Mesendoderm (in vitro differentiated cells): ENCODE measurements at regions not wholly inside any gene's neighbourhood (a gene's known extent, or its start where the extent isn't known, plus 50 kb on each side); places are given as distances from the start of the nearest gene placed in this dataset.

Source experiments
- DNase-seq: peaks from one replicate; pipeline ENCODE4 v3.0.0; 2013
- H2AK5ac ChIP-seq: 2 replicates; pipeline ENCODE4 v1.6.1; 2013; ENCODE audit warnings: low read length, inconsistent platforms
- H2BK120ac ChIP-seq: 2 replicates; pipeline ENCODE4 v1.6.1; 2013; ENCODE audit warnings: low read depth, mild to moderate bottlenecking, low read length, moderate library complexity, mixed read lengths
- H2BK15ac ChIP-seq: replicated peaks from 2 replicates; pipeline ENCODE4 v1.6.1; 2013; ENCODE audit warnings: low read depth, mild to moderate bottlenecking, moderate library complexity
- H2BK5ac ChIP-seq: 2 replicates; pipeline ENCODE4 v1.6.1; 2013; ENCODE audit warnings: low read length, inconsistent platforms
- H3K18ac ChIP-seq: 2 replicates; pipeline ENCODE4 v1.6.1; 2013; ENCODE audit warnings: mild to moderate bottlenecking, low read length, mixed read lengths
- H3K23ac ChIP-seq: one replicate; pipeline ENCODE4 v1.6.1; 2013; ENCODE audit warnings: low read length
- H3K27ac ChIP-seq: 2 replicates; pipeline ENCODE4 v1.5.1; 2013; ENCODE audit warnings: low read depth, mild to moderate bottlenecking, inconsistent platforms, low read length, moderate library complexity
- H3K27me3 ChIP-seq: 2 replicates; pipeline ENCODE4 v1.6.1; 2013; ENCODE audit warnings: low read length, control low read depth, mild to moderate bottlenecking, inconsistent platforms; ENCODE audit not compliant: insufficient read depth, poor library complexity
- H3K36me3 ChIP-seq: 2 replicates; pipeline ENCODE4 v1.6.1; 2013; ENCODE audit warnings: low read length, inconsistent platforms; ENCODE audit not compliant: control insufficient read depth, insufficient read depth
- H3K4ac ChIP-seq: one replicate; pipeline ENCODE4 v1.6.1; 2013; ENCODE audit warnings: low read depth, mild to moderate bottlenecking, low read length, moderate library complexity
- H3K4me1 ChIP-seq: 2 replicates; pipeline ENCODE4 v1.6.1; 2013; ENCODE audit warnings: low read depth, low read length, inconsistent platforms; ENCODE audit not compliant: control insufficient read depth
- H3K4me2 ChIP-seq: 2 replicates; pipeline ENCODE4 v1.6.1; 2013; ENCODE audit warnings: low read length
- H3K4me3 ChIP-seq: 2 replicates; pipeline ENCODE4 v1.5.1; 2013; ENCODE audit warnings: mild to moderate bottlenecking, low read length
- H3K56ac ChIP-seq: one replicate; pipeline ENCODE4 v1.6.1; 2013; ENCODE audit warnings: low read length
- H3K79me1 ChIP-seq: 2 replicates; pipeline ENCODE4 v1.6.1; 2013; ENCODE audit warnings: low read length, inconsistent platforms
- H3K79me2 ChIP-seq: 2 replicates; pipeline ENCODE4 v1.6.1; 2013; ENCODE audit warnings: mild to moderate bottlenecking, low read length; ENCODE audit not compliant: control insufficient read depth, insufficient read depth
- H3K9ac ChIP-seq: 2 replicates; pipeline ENCODE4 v1.6.1; 2013; ENCODE audit warnings: low read length, inconsistent platforms
- H4K5ac ChIP-seq: one replicate; pipeline ENCODE4 v1.6.1; 2013; ENCODE audit warnings: low read length
- H4K8ac ChIP-seq: one replicate; pipeline ENCODE4 v1.6.1; 2013; ENCODE audit warnings: low read depth, mild to moderate bottlenecking, control low read depth, low read length, moderate library complexity
- WGBS: extraction: QIAGEN DNeasy Blood & Tissue Kit; methylation state at CpG from one replicate; pipeline ENCODE4 v1.1.7; 2013; ENCODE audit warnings: low lambda C conversion rate, missing lambda C conversion rate; ENCODE audit not compliant: insufficient coverage; ENCODE audit errors: extremely low coverage; 5-methylcytosine and 5-hydroxymethylcytosine counted together

- H2AK5ac ChIP-seq = no peak overlapping the region
- no peaks in the 10 kb centered on the region for H3K36me3 ChIP-seq
- H3K4me2 ChIP-seq = no peak overlapping the region
- H4K5ac ChIP-seq = no peak overlapping the region
- no peak overlapping the region for H2BK15ac ChIP-seq
- H3K4ac ChIP-seq = no peak overlapping the region
- no peaks in the 10 kb centered on the region for H3K79me2 ChIP-seq
- WGBS = no CpG with 5 or more reads among the region's 4 CpGs
- H2BK120ac ChIP-seq = no peak overlapping the region
- no peak overlapping the region for H3K23ac ChIP-seq
- H3K79me1 ChIP-seq = no peaks in the 10 kb centered on the region
- H3K4me3 ChIP-seq = no peak overlapping the region
- no peak overlapping the region for H3K9ac ChIP-seq
- no peaks in the 10 kb centered on the region for H3K4me1 ChIP-seq
- H3K18ac ChIP-seq = no peak overlapping the region
- H4K8ac ChIP-seq = no peak overlapping the region
- H2BK5ac ChIP-seq = no peak overlapping the region
- no peak overlapping the region for H3K56ac ChIP-seq
- no peak overlapping the region for H3K27ac ChIP-seq
- no peak for DNase-seq
- H3K27me3 ChIP-seq = no peaks in the 10 kb centered on the region
Observed at GRCh38 chr4:160604541-160604940, 1501.7 kb downstream of the RAPGEF2 start.

- Histone ChIP-seq H3K23ac (no peak overlapping the region), H3K56ac (no peak overlapping the region), H3K79me2 (no peaks in the 10 kb centered on the region), H3K27me3 (no peaks in the 10 kb centered on the region), H3K4ac (no peak overlapping the region), H2AK5ac (no peak overlapping the region), H3K27ac (no peak overlapping the region), H3K4me3 (no peak overlapping the region), H3K36me3 (no peaks in the 10 kb centered on the region), H2BK120ac (no peak overlapping the region), H3K79me1 (no peaks in the 10 kb centered on the region), H3K4me1 (no peaks in the 10 kb centered on the region), H4K5ac (no peak overlapping the region), H2BK15ac (no peak overlapping the region), H3K9ac (no peak overlapping the region), H3K18ac (no peak overlapping the region), H3K4me2 (no peak overlapping the region), H4K8ac (no peak overlapping the region), H2BK5ac (no peak overlapping the region)
- DNase-seq = no peak
- no CpG with 5 or more reads among the region's 3 CpGs for WGBS
Observed at GRCh38 chr4:160611181-160611580, 1508.3 kb downstream of the RAPGEF2 start.

GRCh38 chr4:160631044-160631443, 1528.2 kb downstream of the RAPGEF2 start:
- H3K79me1 ChIP-seq = no peaks in the 10 kb centered on the region
- no peaks in the 10 kb centered on the region for H3K27me3 ChIP-seq
- H3K9ac ChIP-seq = no peak overlapping the region
- H3K18ac ChIP-seq = no peak overlapping the region
- H3K4ac ChIP-seq = no peak overlapping the region
- H4K5ac ChIP-seq = no peak overlapping the region
- no peaks in the 10 kb centered on the region for H3K4me1 ChIP-seq
- H4K8ac ChIP-seq = no peak overlapping the region
- H2BK5ac ChIP-seq = no peak overlapping the region
- no peak overlapping the region for H2BK120ac ChIP-seq
- no peak overlapping the region for H3K4me2 ChIP-seq
- no CpG with 5 or more reads among the region's 1 CpG for WGBS
- no peaks in the 10 kb centered on the region for H3K36me3 ChIP-seq
- H2AK5ac ChIP-seq = no peak overlapping the region
- H3K56ac ChIP-seq = no peak overlapping the region
- H3K4me3 ChIP-seq = no peak overlapping the region
- DNase-seq = no peak
- H2BK15ac ChIP-seq = no peak overlapping the region
- no peaks in the 10 kb centered on the region for H3K79me2 ChIP-seq
- H3K27ac ChIP-seq = no peak overlapping the region
- H3K23ac ChIP-seq = no peak overlapping the region

- no peak overlapping the region for H4K8ac ChIP-seq
- H2BK5ac ChIP-seq = no peak overlapping the region
- no peak overlapping the region for H3K4ac ChIP-seq
- H2BK120ac ChIP-seq = no peak overlapping the region
- H3K4me3 ChIP-seq = no peak overlapping the region
- no peaks in the 10 kb centered on the region for H3K4me1 ChIP-seq
- no peaks in the 10 kb centered on the region for H3K36me3 ChIP-seq
- no peak overlapping the region for H3K18ac ChIP-seq
- no peaks in the 10 kb centered on the region for H3K79me1 ChIP-seq
- no peak overlapping the region for H3K4me2 ChIP-seq
- H3K56ac ChIP-seq = no peak overlapping the region
- no peak overlapping the region for H3K9ac ChIP-seq
- no peak overlapping the region for H4K5ac ChIP-seq
- DNase-seq = no peak
- H2BK15ac ChIP-seq = no peak overlapping the region
- no CpG with 5 or more reads among the region's 3 CpGs for WGBS
- no peak overlapping the region for H3K27ac ChIP-seq
- no peaks in the 10 kb centered on the region for H3K79me2 ChIP-seq
- no peaks in the 10 kb centered on the region for H3K27me3 ChIP-seq
- no peak overlapping the region for H2AK5ac ChIP-seq
- H3K23ac ChIP-seq = no peak overlapping the region
Observed at GRCh38 chr4:160652790-160653189, 1511.0 kb downstream of the FSTL5 start.

- Histone ChIP-seq H3K18ac (no peak overlapping the region), H2AK5ac (no peak overlapping the region), H4K8ac (no peak overlapping the region), H4K5ac (no peak overlapping the region), H3K79me2 (no peaks in the 10 kb centered on the region), H2BK5ac (no peak overlapping the region), H3K27me3 (no peaks in the 10 kb centered on the region), H3K4me3 (no peak overlapping the region), H3K4ac (no peak overlapping the region), H2BK15ac (no peak overlapping the region), H3K27ac (no peak overlapping the region), H3K36me3 (no peaks in the 10 kb centered on the region), H3K9ac (no peak overlapping the region), H3K4me2 (no peak overlapping the region), H2BK120ac (no peak overlapping the region), H3K56ac (no peak overlapping the region), H3K79me1 (no peaks in the 10 kb centered on the region), H3K23ac (no peak overlapping the region), H3K4me1 (no peaks in the 10 kb centered on the region)
- no CpG with 5 or more reads among the region's 2 CpGs for WGBS
- DNase-seq = no peak
Observed at GRCh38 chr4:160675550-160675949, 1488.2 kb downstream of the FSTL5 start.

- no peak overlapping the region for H3K56ac ChIP-seq
- no peak overlapping the region for H3K4me3 ChIP-seq
- no peak overlapping the region for H2BK5ac ChIP-seq
- no peak overlapping the region for H2BK120ac ChIP-seq
- no peak overlapping the region for H3K4me2 ChIP-seq
- no peak overlapping the region for H3K27ac ChIP-seq
- no peak overlapping the region for H3K4ac ChIP-seq
- no peaks in the 10 kb centered on the region for H3K79me2 ChIP-seq
- H2AK5ac ChIP-seq = no peak overlapping the region
- no peaks in the 10 kb centered on the region for H3K27me3 ChIP-seq
- no peaks in the 10 kb centered on the region for H3K4me1 ChIP-seq
- H4K5ac ChIP-seq = no peak overlapping the region
- no peaks in the 10 kb centered on the region for H3K36me3 ChIP-seq
- H3K23ac ChIP-seq = no peak overlapping the region
- H2BK15ac ChIP-seq = no peak overlapping the region
- no peak for DNase-seq
- H3K18ac ChIP-seq = no peak overlapping the region
- H4K8ac ChIP-seq = no peak overlapping the region
- H3K9ac ChIP-seq = no peak overlapping the region
- H3K79me1 ChIP-seq = no peaks in the 10 kb centered on the region
Observed at GRCh38 chr4:160685729-160686128, 1478.1 kb downstream of the FSTL5 start.
